CD14-positive monocyte (primary cell): ENCODE measurements at regions not wholly inside any gene's neighbourhood (a gene's known extent, or its start where the extent isn't known, plus 50 kb on each side); places are given as distances from the start of the nearest gene placed in this dataset.

Experiments used
- DNase-seq, 3 donors: peaks; one replicate each; pipeline ENCODE4 v3.0.0-alpha.2; 2011 to 2022
- H2AFZ ChIP-seq: 2 replicates; pipeline ENCODE4 v1.6.0; 2012; ENCODE audit warnings: mild to moderate bottlenecking, low read depth, low read length, inconsistent platforms; ENCODE audit not compliant: insufficient read depth, poor library complexity, severe bottlenecking
- H3K27ac ChIP-seq, 2 donors: 1 replicate in 1 of 2; 2 replicates in 1 of 2; pipeline ENCODE4 v1.5.1; 2012 to 2013; ENCODE audit warnings: low read length in 2 of 2, control low read depth in 1 of 2, inconsistent platforms in 1 of 2, low read depth in 1 of 2, mild to moderate bottlenecking in 1 of 2
- H3K27me3 ChIP-seq, 2 donors: one replicate each; pipeline versions ENCODE4 v1.6.0 to v1.6.1; 2011 to 2013; ENCODE audit warnings: low read length in 2 of 2; ENCODE audit not compliant: control insufficient read depth in 2 of 2, insufficient read depth in 2 of 2
- H3K36me3 ChIP-seq, 2 donors: replicated peaks in 1 of 2; 1 replicate in 1 of 2; 2 replicates in 1 of 2; pipeline versions ENCODE4 v1.5.1 to v1.6.1; 2012 to 2013; ENCODE audit warnings: low read length in 2 of 2, control low read depth in 1 of 2, inconsistent platforms in 1 of 2, mild to moderate bottlenecking in 1 of 2; ENCODE audit not compliant: insufficient read depth in 2 of 2, control insufficient read depth in 1 of 2
- H3K4me1 ChIP-seq, 2 donors: 1 replicate in 1 of 2; 2 replicates in 1 of 2; pipeline versions ENCODE4 v1.5.1 to v1.6.1; 2012 to 2013; ENCODE audit warnings: low read length in 2 of 2, control low read depth in 1 of 2, inconsistent platforms in 1 of 2, mild to moderate bottlenecking in 1 of 2, moderate library complexity in 1 of 2; ENCODE audit not compliant: insufficient read depth in 2 of 2, control insufficient read depth in 1 of 2
- H3K4me2 ChIP-seq: replicated peaks from 2 replicates; pipeline ENCODE3; 2012; ENCODE audit warnings: low read length, moderate library complexity, mild to moderate bottlenecking; ENCODE audit not compliant: poor library complexity, severe bottlenecking; ENCODE audit errors: extremely low read depth
- H3K4me3 ChIP-seq, 3 experiments: fragments of 200-600 bp in 1 of 3; sonication (generic) in 1 of 3; replicated peaks in 1 of 3; 1 replicate in 2 of 3; 2 replicates in 1 of 3; pipeline ENCODE4 v1.5.1; 2011 to 2013; ENCODE audit warnings: low read length in 3 of 3, mild to moderate bottlenecking in 3 of 3, control low read depth in 2 of 3, low read depth in 2 of 3, inconsistent platforms in 1 of 3, moderate library complexity in 1 of 3
- H3K79me2 ChIP-seq: 2 replicates; pipeline ENCODE4 v1.6.0; 2012; ENCODE audit warnings: mild to moderate bottlenecking, control low read depth, inconsistent platforms, low read length, moderate library complexity; ENCODE audit not compliant: insufficient read depth
- H3K9ac ChIP-seq: 2 replicates; pipeline ENCODE4 v1.6.0; 2017; ENCODE audit warnings: low read length, mild to moderate bottlenecking; ENCODE audit not compliant: insufficient read depth, poor library complexity, severe bottlenecking
- H3K9me3 ChIP-seq, 2 donors: replicated peaks in 1 of 2; 1 replicate in 1 of 2; 2 replicates in 1 of 2; pipeline versions ENCODE4 v1.5.1 to v1.6.1; 2012 to 2013; ENCODE audit warnings: low read length in 2 of 2, control low read depth in 1 of 2; ENCODE audit not compliant: control insufficient read depth in 1 of 2, insufficient read depth in 1 of 2
- H4K20me1 ChIP-seq: 2 replicates; pipeline ENCODE4 v1.6.0; 2012; ENCODE audit warnings: mild to moderate bottlenecking, low read length, control low read depth, moderate library complexity; ENCODE audit not compliant: insufficient read depth
- H3K27ac Mint-ChIP-seq, 7 donors: one replicate each; pipeline ENCODE4 v1.8.0; 2020; ENCODE audit warnings: mild to moderate bottlenecking in 7 of 7, mixed read lengths in 7 of 7, moderate library complexity in 6 of 7, inconsistent platforms in 2 of 7
- H3K27me3 Mint-ChIP-seq, 3 donors: one replicate each; pipeline ENCODE4 v1.8.0; 2021 to 2022; ENCODE audit warnings: low read depth in 3 of 3, mild to moderate bottlenecking in 3 of 3, mixed read lengths in 3 of 3, moderate library complexity in 3 of 3, inconsistent platforms in 1 of 3
- H3K36me3 Mint-ChIP-seq, 2 donors: one replicate each; pipeline ENCODE4 v1.8.0; 2020; ENCODE audit warnings: mixed read lengths in 2 of 2, inconsistent platforms in 1 of 2, mild to moderate bottlenecking in 1 of 2
- H3K4me1 Mint-ChIP-seq: one replicate; pipeline ENCODE4 v1.8.0; 2020; ENCODE audit warnings: mild to moderate bottlenecking, mixed read lengths
- H3K4me3 Mint-ChIP-seq, 2 donors: one replicate each; pipeline ENCODE4 v1.8.0; 2020; ENCODE audit warnings: mild to moderate bottlenecking in 2 of 2, mixed read lengths in 2 of 2, moderate library complexity in 1 of 2
- H3K9me3 Mint-ChIP-seq, 7 donors: one replicate each; pipeline ENCODE4 v1.8.0; 2020 to 2022; ENCODE audit warnings: mixed read lengths in 7 of 7, mild to moderate bottlenecking in 6 of 7, moderate library complexity in 6 of 7, inconsistent platforms in 2 of 7
- WGBS: methylation state at CpG from one replicate; pipeline ENCODE4 v1.1.5; 2013; ENCODE audit warnings: missing lambda C conversion rate; ENCODE audit not compliant: insufficient coverage; 5-methylcytosine and 5-hydroxymethylcytosine counted together
- intact Hi-C, 2 donors: fragments of 100-400 bp; cut with micrococcal nuclease; formaldehyde crosslinking; loops; one replicate each; pipeline versions ENCODE4 v1.15.0 to v1.15.1; 2023
- TF ChIP-seq, protein P1 (sequence below): fragments of 200-600 bp; IDR thresholded peaks from one replicate; pipeline ENCODE4 v1.8.0; 2022; ENCODE audit warnings: antibody characterized with exemption, mild to moderate bottlenecking

DNA sequence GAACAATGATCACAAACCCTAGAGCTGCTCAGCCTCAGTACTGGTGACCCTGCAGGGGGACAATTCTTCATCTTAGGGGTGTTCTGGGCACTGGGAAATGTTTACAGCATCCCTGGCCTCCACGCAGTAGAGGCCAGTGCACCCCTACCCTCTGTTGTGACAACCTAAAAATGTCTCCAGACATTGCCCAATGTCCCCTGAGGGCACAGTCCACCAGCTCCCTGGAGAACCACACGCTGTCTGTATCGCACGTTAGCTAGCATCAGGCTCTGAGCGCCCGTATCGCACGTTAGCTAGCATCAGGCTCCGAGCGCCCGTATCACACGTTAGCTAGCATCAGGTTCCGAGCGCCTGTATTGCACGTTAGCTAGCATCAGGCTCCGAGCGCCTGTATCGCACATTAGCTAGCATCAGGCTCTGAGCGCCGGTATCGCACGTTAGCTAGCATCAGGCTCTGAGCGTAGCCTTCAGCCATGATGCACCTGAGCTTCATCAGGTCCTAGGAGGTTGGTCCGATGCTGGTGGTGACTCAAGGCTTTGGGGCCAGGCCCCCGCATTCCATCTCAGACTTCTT lies 111.1 kb upstream of the ANO1 start:
- WGBS = 91% methylated on average over 25 of the region's 25 CpGs
- Histone ChIP-seq H3K4me2 (no peak overlapping the region), H3K9ac (no peak overlapping the region), H3K4me3 (no peak overlapping the region), H3K9me3 (peaks cover 2 to 4% of the 10 kb centered on the region in 2 donors), H3K36me3 (no peaks in the 10 kb centered on the region), H2AFZ (no peak overlapping the region), H4K20me1 (no peaks in the 10 kb centered on the region), H3K27ac (no peak overlapping the region), H3K27me3 (no peaks in the 10 kb centered on the region), H3K79me2 (no peaks in the 10 kb centered on the region), H3K4me1 (no peaks in the 10 kb centered on the region)
- DNase-seq = no peak
- Mint-ChIP-seq H3K4me1 (peaks cover 5% of the 10 kb centered on the region), H3K9me3 (peaks cover 1 to 5% (median 3%) of the 10 kb centered on the region in 7 donors), H3K36me3 (no peaks in the 10 kb centered on the region), H3K27ac (no peak overlapping the region), H3K4me3 (no peak overlapping the region), H3K27me3 (peaks cover 12 to 17% (median 17%) of the 10 kb centered on the region in 3 donors)
- TF ChIP-seq, protein P1, sequence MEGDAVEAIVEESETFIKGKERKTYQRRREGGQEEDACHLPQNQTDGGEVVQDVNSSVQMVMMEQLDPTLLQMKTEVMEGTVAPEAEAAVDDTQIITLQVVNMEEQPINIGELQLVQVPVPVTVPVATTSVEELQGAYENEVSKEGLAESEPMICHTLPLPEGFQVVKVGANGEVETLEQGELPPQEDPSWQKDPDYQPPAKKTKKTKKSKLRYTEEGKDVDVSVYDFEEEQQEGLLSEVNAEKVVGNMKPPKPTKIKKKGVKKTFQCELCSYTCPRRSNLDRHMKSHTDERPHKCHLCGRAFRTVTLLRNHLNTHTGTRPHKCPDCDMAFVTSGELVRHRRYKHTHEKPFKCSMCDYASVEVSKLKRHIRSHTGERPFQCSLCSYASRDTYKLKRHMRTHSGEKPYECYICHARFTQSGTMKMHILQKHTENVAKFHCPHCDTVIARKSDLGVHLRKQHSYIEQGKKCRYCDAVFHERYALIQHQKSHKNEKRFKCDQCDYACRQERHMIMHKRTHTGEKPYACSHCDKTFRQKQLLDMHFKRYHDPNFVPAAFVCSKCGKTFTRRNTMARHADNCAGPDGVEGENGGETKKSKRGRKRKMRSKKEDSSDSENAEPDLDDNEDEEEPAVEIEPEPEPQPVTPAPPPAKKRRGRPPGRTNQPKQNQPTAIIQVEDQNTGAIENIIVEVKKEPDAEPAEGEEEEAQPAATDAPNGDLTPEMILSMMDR = no peak
- intact Hi-C loops = no loop called here

DNA sequence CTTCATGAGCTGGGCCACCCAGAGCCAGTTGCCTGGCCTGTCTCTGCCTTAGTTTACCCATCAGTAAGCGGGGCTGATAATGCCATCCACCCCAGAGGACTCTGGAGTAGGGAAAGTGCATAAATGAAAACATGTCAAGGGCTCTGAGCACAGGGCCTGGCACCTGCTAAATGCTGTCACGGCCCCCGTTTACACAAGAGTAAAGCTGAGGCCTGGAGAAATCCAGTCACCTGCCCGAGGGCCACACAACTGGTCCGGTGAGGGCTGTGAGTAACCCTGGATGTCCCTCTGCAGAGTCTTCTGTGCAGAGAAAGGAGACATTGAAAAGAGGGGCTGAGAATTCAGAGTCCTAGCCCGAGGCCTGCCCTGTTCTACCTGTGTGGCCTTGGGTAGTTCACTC lies 110.6 kb upstream of the ANO1 start:
- Mint-ChIP-seq H3K4me1 (peaks cover 3% of the 10 kb centered on the region), H3K36me3 (no peaks in the 10 kb centered on the region), H3K9me3 (peaks cover 0 to 2% (median 0%) of the 10 kb centered on the region in 7 donors), H3K27ac (no peak overlapping the region), H3K4me3 (no peak overlapping the region), H3K27me3 (peaks cover 12 to 18% (median 16%) of the 10 kb centered on the region in 3 donors)
- H3K27ac ChIP-seq = no peak overlapping the region
- 89% methylated on average over 6 of the region's 6 CpGs for WGBS
- no peaks in the 10 kb centered on the region for H3K9me3 ChIP-seq
- H3K4me1 ChIP-seq = no peaks in the 10 kb centered on the region
- H3K4me2 ChIP-seq = no peak overlapping the region
- no peaks in the 10 kb centered on the region for H3K36me3 ChIP-seq
- no peak for DNase-seq
- H3K27me3 ChIP-seq = no peaks in the 10 kb centered on the region
- H3K4me3 ChIP-seq = no peak overlapping the region
- TF ChIP-seq, protein P1 = no peak
- H3K79me2 ChIP-seq = no peaks in the 10 kb centered on the region
- no peaks in the 10 kb centered on the region for H4K20me1 ChIP-seq
- no peak overlapping the region for H2AFZ ChIP-seq
- intact Hi-C loops = no loop called here
- no peak overlapping the region for H3K9ac ChIP-seq
